Parathyroid adenoma (tissue), 2 donors: ENCODE measurements at regions not wholly inside any gene's neighbourhood (a gene's known extent, or its start where the extent isn't known, plus 50 kb on each side); places are given as distances from the start of the nearest gene placed in this dataset.

ENCODE experiments used
- H2AFZ ChIP-seq: fragments of 300-600 bp; sonication (generic); one replicate; pipeline ENCODE4 v1.7.0; 2017; ENCODE audit warnings: antibody characterized with exemption, mild to moderate bottlenecking
- H3K27ac ChIP-seq: fragments of 300-600 bp; sonication (generic); one replicate; pipeline ENCODE4 v1.7.0; 2017
- H3K27me3 ChIP-seq: fragments of 300-600 bp; sonication (generic); one replicate; pipeline ENCODE4 v1.7.0; 2017; ENCODE audit warnings: low read length; ENCODE audit not compliant: control insufficient read depth, insufficient read depth
- H3K36me3 ChIP-seq: fragments of 300-600 bp; sonication (generic); one replicate; pipeline ENCODE4 v1.7.0; 2017; ENCODE audit warnings: low read length; ENCODE audit not compliant: control insufficient read depth, insufficient read depth
- H3K4me1 ChIP-seq: fragments of 300-600 bp; sonication (generic); one replicate; pipeline ENCODE4 v1.7.0; 2017; ENCODE audit warnings: control low read depth
- H3K4me2 ChIP-seq: fragments of 300-600 bp; sonication (generic); one replicate; pipeline ENCODE4 v1.7.0; 2017; ENCODE audit warnings: low read length
- H3K4me3 ChIP-seq: fragments of 300-600 bp; sonication (generic); one replicate; pipeline ENCODE4 v1.7.0; 2017; ENCODE audit warnings: low read depth, low read length
- H3K79me2 ChIP-seq: fragments of 300-600 bp; sonication (generic); one replicate; pipeline ENCODE4 v1.7.0; 2017; ENCODE audit warnings: control low read depth
- H3K9ac ChIP-seq: fragments of 300-600 bp; sonication (generic); one replicate; pipeline ENCODE4 v1.7.0; 2017; ENCODE audit warnings: mild to moderate bottlenecking
- H3K9me3 ChIP-seq: fragments of 300-600 bp; sonication (generic); one replicate; pipeline ENCODE4 v1.7.0; 2017; ENCODE audit warnings: low read length; ENCODE audit not compliant: control insufficient read depth
- TF ChIP-seq, protein P1 (sequence below): fragments of 300-600 bp; sonication (generic); IDR thresholded peaks from one replicate; pipeline ENCODE4 v1.7.0; 2017; ENCODE audit warnings: antibody characterized with exemption, mild to moderate bottlenecking
- donor health status: primary hyperparathyroidism.

DNA sequence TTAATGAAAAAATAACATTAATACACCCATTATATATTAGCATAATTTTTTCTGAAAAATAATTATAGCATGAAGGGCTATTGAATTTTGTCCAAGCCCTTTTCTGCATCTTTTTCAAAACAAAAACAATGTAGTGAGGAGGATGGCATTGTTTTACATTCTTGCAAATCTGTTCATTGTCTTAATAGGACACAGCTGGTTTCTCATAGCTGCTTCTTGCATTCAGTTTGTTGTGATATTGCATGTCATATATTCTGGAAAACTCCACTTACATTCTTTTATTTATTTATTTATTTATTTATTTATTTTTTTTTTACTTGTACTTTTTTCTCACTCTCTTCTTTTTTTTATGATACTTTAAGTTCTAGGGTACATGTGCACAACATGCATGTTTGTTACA lies 107.4 kb downstream of the NR1D2 start:
- TF ChIP-seq, protein P1, sequence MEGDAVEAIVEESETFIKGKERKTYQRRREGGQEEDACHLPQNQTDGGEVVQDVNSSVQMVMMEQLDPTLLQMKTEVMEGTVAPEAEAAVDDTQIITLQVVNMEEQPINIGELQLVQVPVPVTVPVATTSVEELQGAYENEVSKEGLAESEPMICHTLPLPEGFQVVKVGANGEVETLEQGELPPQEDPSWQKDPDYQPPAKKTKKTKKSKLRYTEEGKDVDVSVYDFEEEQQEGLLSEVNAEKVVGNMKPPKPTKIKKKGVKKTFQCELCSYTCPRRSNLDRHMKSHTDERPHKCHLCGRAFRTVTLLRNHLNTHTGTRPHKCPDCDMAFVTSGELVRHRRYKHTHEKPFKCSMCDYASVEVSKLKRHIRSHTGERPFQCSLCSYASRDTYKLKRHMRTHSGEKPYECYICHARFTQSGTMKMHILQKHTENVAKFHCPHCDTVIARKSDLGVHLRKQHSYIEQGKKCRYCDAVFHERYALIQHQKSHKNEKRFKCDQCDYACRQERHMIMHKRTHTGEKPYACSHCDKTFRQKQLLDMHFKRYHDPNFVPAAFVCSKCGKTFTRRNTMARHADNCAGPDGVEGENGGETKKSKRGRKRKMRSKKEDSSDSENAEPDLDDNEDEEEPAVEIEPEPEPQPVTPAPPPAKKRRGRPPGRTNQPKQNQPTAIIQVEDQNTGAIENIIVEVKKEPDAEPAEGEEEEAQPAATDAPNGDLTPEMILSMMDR = no peak
- no peaks in the 10 kb centered on the region for H3K9me3 ChIP-seq

DNA sequence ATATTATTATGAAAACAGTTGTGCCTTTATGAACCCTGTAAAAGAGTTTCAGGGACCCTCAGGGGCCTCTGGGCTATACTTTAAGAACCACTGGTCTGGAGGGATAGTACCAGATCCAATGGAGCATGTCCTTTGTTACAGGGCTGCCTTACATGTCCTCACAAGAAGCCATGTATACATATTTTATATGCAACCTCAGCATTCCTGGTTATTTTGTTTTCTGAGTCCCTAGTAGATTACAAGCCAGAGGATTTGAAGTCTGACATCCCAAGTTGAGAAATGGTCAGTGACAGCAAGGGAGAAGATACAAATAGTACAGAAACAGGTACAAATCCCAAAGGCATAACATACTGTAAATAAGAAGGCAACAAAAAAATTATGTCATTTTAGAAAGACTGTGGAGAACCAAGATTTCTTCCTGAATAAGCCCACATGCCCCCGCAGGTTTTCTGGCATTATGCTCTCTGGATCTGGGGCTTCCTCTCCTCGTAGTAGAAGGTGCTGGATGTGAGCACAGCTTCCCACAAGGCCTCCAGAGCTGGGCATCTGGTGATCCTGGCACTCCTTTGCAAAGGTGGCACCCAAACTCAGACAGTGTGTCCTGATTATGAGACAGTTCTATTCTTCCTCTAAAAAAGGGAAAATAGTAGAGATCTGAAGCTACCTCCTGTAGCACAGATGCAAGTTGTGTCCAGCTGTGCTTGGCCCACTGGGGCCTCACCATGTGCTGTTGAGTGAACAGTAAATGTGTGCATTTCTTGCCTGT lies 114.0 kb downstream of the NR1D2 start:
- Histone ChIP-seq H3K4me3 (no peak overlapping the region), H3K9me3 (no peaks in the 10 kb centered on the region), H3K36me3 (no peaks in the 10 kb centered on the region), H3K4me2 (no peak overlapping the region), H3K27ac (no peak overlapping the region), H3K79me2 (no peaks in the 10 kb centered on the region), H3K9ac (no peak overlapping the region), H3K4me1 (no peaks in the 10 kb centered on the region), H3K27me3 (no peaks in the 10 kb centered on the region), H2AFZ (no peak overlapping the region)
- TF ChIP-seq, protein P1 = no peak

More for the DNA sequence above, 107.4 kb downstream of the NR1D2 start:
- Histone ChIP-seq H3K4me1 (no peaks in the 10 kb centered on the region), H3K36me3 (no peaks in the 10 kb centered on the region), H3K4me3 (no peak overlapping the region), H3K4me2 (no peak overlapping the region), H2AFZ (no peak overlapping the region), H3K27ac (no peak overlapping the region), H3K27me3 (no peaks in the 10 kb centered on the region), H3K79me2 (no peaks in the 10 kb centered on the region), H3K9ac (no peak overlapping the region)

DNA sequence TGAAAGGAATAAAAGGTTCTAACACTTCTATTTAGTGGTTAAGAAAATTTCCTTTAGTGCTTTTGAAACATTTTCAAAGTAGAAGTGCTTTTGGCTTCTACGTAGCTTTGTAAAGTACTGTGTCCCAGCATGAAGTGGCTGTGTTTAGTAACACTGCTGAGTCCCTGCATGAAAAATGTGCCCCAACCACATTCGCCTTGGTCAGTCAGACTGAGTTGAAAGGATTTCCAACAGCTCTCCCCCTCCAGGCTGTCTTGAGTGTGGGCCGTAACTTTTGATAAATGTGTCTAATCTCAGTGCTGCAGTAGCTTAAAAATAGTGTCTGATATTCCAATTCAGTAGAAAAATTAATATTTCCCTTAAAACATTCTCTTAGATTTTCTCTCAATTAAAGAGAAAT lies 115.0 kb downstream of the NR1D2 start:
- no peaks in the 10 kb centered on the region for H3K79me2 ChIP-seq
- H3K9ac ChIP-seq = no peak overlapping the region
- no peak overlapping the region for H3K27ac ChIP-seq
- no peaks in the 10 kb centered on the region for H3K36me3 ChIP-seq
- TF ChIP-seq, protein P1 = no peak
- H2AFZ ChIP-seq = no peak overlapping the region
- H3K4me2 ChIP-seq = no peak overlapping the region
- H3K9me3 ChIP-seq = no peaks in the 10 kb centered on the region
- no peaks in the 10 kb centered on the region for H3K27me3 ChIP-seq
- H3K4me3 ChIP-seq = no peak overlapping the region
- H3K4me1 ChIP-seq = no peaks in the 10 kb centered on the region

DNA sequence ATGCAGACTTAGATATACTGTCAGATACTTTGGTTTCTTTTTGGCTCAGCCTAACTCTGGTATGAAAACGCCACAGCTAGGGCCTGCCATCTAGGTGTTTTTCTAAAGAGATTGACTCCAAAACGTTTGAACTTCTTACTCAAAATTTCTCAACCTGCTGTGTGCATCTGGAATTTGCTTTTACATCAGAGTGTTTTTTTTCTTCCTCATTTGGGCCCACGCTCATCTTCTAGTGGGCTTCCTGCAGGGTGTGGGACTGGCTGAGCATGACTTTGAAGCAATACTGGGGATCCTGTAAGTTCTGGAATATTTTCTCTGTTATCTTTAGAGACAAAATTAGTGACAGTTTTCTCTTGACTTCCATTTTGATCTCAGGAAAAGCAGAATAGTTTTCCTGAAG lies 117.8 kb downstream of the NR1D2 start:
- H3K9ac ChIP-seq = no peak overlapping the region
- no peak overlapping the region for H2AFZ ChIP-seq
- H3K9me3 ChIP-seq = no peaks in the 10 kb centered on the region
- no peak overlapping the region for H3K4me2 ChIP-seq
- H3K4me3 ChIP-seq = no peak overlapping the region
- H3K79me2 ChIP-seq = no peaks in the 10 kb centered on the region
- no peaks in the 10 kb centered on the region for H3K4me1 ChIP-seq
- TF ChIP-seq, protein P1 = no peak
- no peaks in the 10 kb centered on the region for H3K27me3 ChIP-seq
- no peak overlapping the region for H3K27ac ChIP-seq
- no peaks in the 10 kb centered on the region for H3K36me3 ChIP-seq
